8988T (cell line): ENCODE measurements at regions not wholly inside any gene's neighbourhood (a gene's known extent, or its start where the extent isn't known, plus 50 kb on each side); places are given as distances from the start of the nearest gene placed in this dataset.
"Not testable (repeated sequence)": the region's sequence is repeated elsewhere in the genome, so short reads cannot be mapped to it uniquely, and the experiment has no call there.

Experiments
- DNase-seq: peaks from one replicate; pipeline ENCODE4 v3.0.0; 2011

- no peak for DNase-seq
These were observed 615.6 kb upstream of the ADAMTS9 start for GRCh38 chr3:65303431-65303830.

GRCh38 chr3:65291448-65292125 lies 603.8 kb upstream of the ADAMTS9 start:
- DNase-seq: no peak

GRCh38 chr3:65288776-65289175 lies 601.0 kb upstream of the ADAMTS9 start:
- DNase-seq: no peak

GRCh38 chr3:65285956-65286355 lies 598.2 kb upstream of the ADAMTS9 start:
- no peak for DNase-seq

GRCh38 chr3:65284961-65285360 lies 597.2 kb upstream of the ADAMTS9 start:
- DNase-seq: no peak

- no peak for DNase-seq
These were observed 596.7 kb upstream of the ADAMTS9 start for GRCh38 chr3:65284546-65284945.

GRCh38 chr3:65279225-65279782 lies 591.5 kb upstream of the ADAMTS9 start:
- no peak for DNase-seq

- DNase-seq: no peak
These were observed 590.0 kb upstream of the ADAMTS9 start for GRCh38 chr3:65277798-65278197.

GRCh38 chr3:65276551-65276950 lies 588.8 kb upstream of the ADAMTS9 start:
- DNase-seq: no peak

- no peak for DNase-seq
These were observed 580.6 kb upstream of the ADAMTS9 start for GRCh38 chr3:65268426-65268825.

GRCh38 chr3:65265942-65266590 lies 578.3 kb upstream of the ADAMTS9 start:
- no peak for DNase-seq

- DNase-seq: no peak
These were observed 577.7 kb upstream of the ADAMTS9 start for GRCh38 chr3:65265511-65265910.

- no peak for DNase-seq
These were observed 574.7 kb upstream of the ADAMTS9 start for GRCh38 chr3:65262548-65262947.

GRCh38 chr3:65259946-65260345 lies 572.1 kb upstream of the ADAMTS9 start:
- no peak for DNase-seq

- DNase-seq: not testable (repeated sequence)
These were observed 565.1 kb upstream of the ADAMTS9 start for GRCh38 chr3:65252914-65253313.

- no peak for DNase-seq
These were observed 564.5 kb upstream of the ADAMTS9 start for GRCh38 chr3:65252266-65252665.

- no peak for DNase-seq
These were observed 563.6 kb upstream of the ADAMTS9 start for GRCh38 chr3:65251375-65251774.

- DNase-seq: no peak
These were observed 558.8 kb upstream of the ADAMTS9 start for GRCh38 chr3:65246561-65246960.

GRCh38 chr3:65245133-65246063 lies 557.6 kb upstream of the ADAMTS9 start:
- no peak for DNase-seq

- DNase-seq: no peak
These were observed 552.6 kb upstream of the ADAMTS9 start for GRCh38 chr3:65240366-65240765.

GRCh38 chr3:65238652-65239051 lies 550.9 kb upstream of the ADAMTS9 start:
- no peak for DNase-seq

GRCh38 chr3:65234499-65234898 lies 546.7 kb upstream of the ADAMTS9 start:
- no peak for DNase-seq

GRCh38 chr3:65233561-65233960 lies 545.8 kb upstream of the ADAMTS9 start:
- DNase-seq: no peak
